ENCODE measurements at regions not wholly inside any gene's neighbourhood (a gene's known extent, or its start where the extent isn't known, plus 50 kb on each side); places are given as distances from the start of the nearest gene placed in this dataset.
"Not testable (repeated sequence)": the region's sequence is repeated elsewhere in the genome, so short reads cannot be mapped to it uniquely, and the experiment has no call there.

GRCh38 chr7:136272934-136273333 is 295.8 kb upstream of the MTPN start:
- no peak for TF ChIP-seq CTCF (IDR thresholded peaks at IDR 0.05; ENCODE audit: extremely low read depth, missing control alignments)

GRCh38 chr7:136267822-136268221 is 290.7 kb upstream of the MTPN start:
- TF ChIP-seq CTCF (IDR thresholded peaks at IDR 0.05; ENCODE audit: extremely low read depth, missing control alignments): no peak
- DNase-seq (ENCODE audit: low spot score): no peak

More at GRCh38 chr7:136272934-136273333, 295.8 kb upstream of the MTPN start:
- DNase-seq (ENCODE audit: low spot score): no peak

GRCh38 chr7:136266457-136266856 is 289.3 kb upstream of the MTPN start:
- TF ChIP-seq CTCF (IDR thresholded peaks at IDR 0.05; ENCODE audit: extremely low read depth, missing control alignments): no peak
- DNase-seq (ENCODE audit: low spot score): no peak

- not testable (repeated sequence) for DNase-seq (ENCODE audit: low spot score)
Measured at GRCh38 chr7:136264304-136264703, 287.1 kb upstream of the MTPN start.

GRCh38 chr7:136263112-136263860 is 286.1 kb upstream of the MTPN start:
- not testable (repeated sequence) for DNase-seq (ENCODE audit: low spot score)

GRCh38 chr7:136260591-136260990 is 283.4 kb upstream of the MTPN start:
- DNase-seq (ENCODE audit: low spot score): not testable (repeated sequence)

- TF ChIP-seq CTCF (IDR thresholded peaks at IDR 0.05; ENCODE audit: extremely low read depth, missing control alignments): no peak
Measured at GRCh38 chr7:136259074-136259473, 281.9 kb upstream of the MTPN start.

GRCh38 chr7:136256491-136256890 is 279.3 kb upstream of the MTPN start:
- DNase-seq (ENCODE audit: low spot score): no peak
- TF ChIP-seq CTCF (IDR thresholded peaks at IDR 0.05; ENCODE audit: extremely low read depth, missing control alignments): no peak

More at GRCh38 chr7:136259074-136259473, 281.9 kb upstream of the MTPN start:
- no peak for DNase-seq (ENCODE audit: low spot score)

GRCh38 chr7:136254148-136254547 is 277.0 kb upstream of the MTPN start:
- TF ChIP-seq CTCF (IDR thresholded peaks at IDR 0.05; ENCODE audit: extremely low read depth, missing control alignments): no peak
- DNase-seq (ENCODE audit: low spot score): no peak
